PC-3 (cell line): ENCODE measurements at regions not wholly inside any gene's neighbourhood (a gene's known extent, or its start where the extent isn't known, plus 50 kb on each side); places are given as distances from the start of the nearest gene placed in this dataset.

Experiments
- CTCF ChIP-seq: fragments of 300-600 bp; sonication (generic); conservative IDR thresholded peaks from 2 replicates; pipeline ENCODE4 v1.5.1; 2017; ENCODE audit warnings: antibody characterized with exemption, low read depth, mild to moderate bottlenecking, low read length
- EZH2phosphoT487 ChIP-seq: fragments of 300-600 bp; sonication (generic); IDR thresholded peaks from 2 replicates; pipeline ENCODE4 v1.6.1; 2018; ENCODE audit warnings: mild to moderate bottlenecking, antibody characterized with exemption, low read length, borderline replicate concordance

DNA sequence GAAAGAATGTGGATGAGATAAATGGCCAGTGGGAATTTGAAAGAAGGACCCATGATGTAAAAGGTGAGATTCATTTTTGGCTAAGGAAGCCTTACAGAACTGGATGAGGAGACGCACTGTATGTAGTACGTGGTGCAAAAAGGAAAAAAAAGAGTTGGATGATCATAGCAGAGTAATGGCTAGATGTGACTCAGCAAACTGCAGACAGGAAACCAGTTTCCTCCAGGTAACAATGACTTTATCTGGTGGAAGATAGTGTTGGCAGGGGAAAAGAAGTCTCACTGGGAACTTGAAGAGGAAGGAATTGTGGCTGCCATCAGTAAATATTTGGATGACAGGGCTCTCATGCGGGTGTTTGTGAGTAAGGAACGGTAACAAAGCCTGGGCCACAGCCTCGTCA is 243.2 kb downstream of the CPE start:
- TF ChIP-seq CTCF = no peak
- no peak for TF ChIP-seq EZH2phosphoT487
